ENCODE measurements at regions not wholly inside any gene's neighbourhood (a gene's known extent, or its start where the extent isn't known, plus 50 kb on each side); places are given as distances from the start of the nearest gene placed in this dataset.
A peak's percentile ranks its signal among the peaks of the same experiment; 100 is the strongest.
"Not testable (repeated sequence)": the region's sequence is repeated elsewhere in the genome, so short reads cannot be mapped to it uniquely, and the experiment has no call there.

GRCh38 chr1:238710697-238711096 is 675.7 kb upstream of the CHRM3 start:
- DNase-seq, result no peak

DNA sequence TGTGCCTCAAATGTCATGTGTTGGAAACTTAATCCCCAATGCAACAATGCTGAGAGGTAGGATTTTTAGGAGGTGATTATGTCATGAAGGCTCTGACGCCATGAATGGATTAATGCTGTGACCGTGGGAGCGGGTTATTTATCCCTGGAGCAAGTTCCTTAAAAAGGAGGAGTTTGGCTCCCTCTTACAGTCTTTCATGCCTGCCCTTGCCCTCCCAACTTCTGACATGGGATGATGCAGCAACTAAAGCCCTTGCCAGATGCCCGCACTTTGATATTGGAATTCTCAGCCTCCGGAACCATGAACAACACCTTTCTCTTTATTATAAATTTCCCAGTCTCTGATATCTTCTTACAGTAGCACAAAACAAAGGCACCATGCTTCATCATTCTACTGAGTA is 685.3 kb upstream of the CHRM3 start:
- DNase-seq, result no peak

DNA sequence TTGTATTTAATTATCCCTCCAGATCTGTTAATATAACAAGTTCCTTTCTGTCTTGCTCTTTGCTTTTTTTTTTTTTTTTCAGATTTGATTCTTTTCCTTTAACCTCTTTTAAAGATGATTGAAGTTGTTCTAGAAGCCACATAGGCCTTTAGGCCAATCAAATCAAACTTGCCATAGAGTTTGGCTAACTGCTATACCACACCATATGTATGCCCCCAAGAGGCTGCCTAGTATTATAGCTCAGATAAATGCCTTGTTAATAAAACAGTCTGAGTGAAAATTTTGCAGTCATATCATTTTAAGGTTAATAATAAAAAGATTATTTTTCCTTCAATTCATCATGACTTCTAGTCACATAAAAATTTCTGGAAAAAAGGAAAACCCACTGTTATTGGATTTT is 696.0 kb upstream of the CHRM3 start:
- DNase-seq, result no peak

DNA sequence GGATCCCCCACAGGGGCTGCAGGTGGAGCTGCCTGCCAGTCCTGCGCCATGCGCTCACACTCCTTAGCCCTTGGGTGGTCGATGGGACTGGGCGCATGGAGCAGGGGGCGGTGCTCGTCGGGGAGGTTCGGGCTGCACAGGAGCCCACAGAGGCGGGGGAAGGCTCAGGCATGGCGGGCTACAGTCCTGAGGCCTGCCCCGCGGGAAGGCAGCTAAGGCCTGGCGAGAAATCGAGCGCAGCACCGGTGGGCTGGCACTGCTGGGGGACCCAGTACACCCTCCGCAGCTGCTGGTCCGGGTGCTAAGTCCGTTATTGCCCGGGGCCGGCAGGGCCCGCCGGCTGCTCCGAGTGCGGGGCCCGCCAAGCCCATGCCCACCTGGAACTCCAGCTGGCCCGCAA is 701.8 kb upstream of the CHRM3 start:
- not testable (repeated sequence) for DNase-seq

- DNase-seq, result no peak
Observed at GRCh38 chr1:238681451-238681850, 704.9 kb upstream of the CHRM3 start.

- no peak for DNase-seq
Observed at GRCh38 chr1:238681021-238681420, 705.3 kb upstream of the CHRM3 start.

- no peak for DNase-seq
Observed at GRCh38 chr1:238677567-238677966, 708.8 kb upstream of the CHRM3 start.

DNA sequence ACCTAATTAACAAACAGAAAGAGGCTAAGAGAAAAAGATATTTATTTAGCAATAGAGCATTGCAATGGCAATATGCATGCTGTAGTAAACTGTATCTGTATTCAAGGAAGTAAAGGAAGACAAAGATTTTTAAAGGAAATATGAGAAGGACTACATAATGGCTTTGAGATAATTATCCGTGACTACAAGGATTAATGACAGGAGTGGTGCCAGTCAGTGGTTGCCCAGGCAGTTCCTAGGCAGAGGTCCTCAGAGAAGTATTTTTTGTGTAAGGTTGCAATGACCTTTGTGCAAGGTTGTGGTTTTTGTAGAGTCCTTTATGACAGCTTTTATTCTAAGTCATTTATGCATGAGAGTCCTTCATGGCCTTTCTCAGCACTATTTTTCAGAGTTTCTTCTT is 711.1 kb upstream of the CHRM3 start:
- DNase-seq, result no peak

- no peak for DNase-seq
Observed at GRCh38 chr1:238674316-238674715, 712.1 kb upstream of the CHRM3 start.

DNA sequence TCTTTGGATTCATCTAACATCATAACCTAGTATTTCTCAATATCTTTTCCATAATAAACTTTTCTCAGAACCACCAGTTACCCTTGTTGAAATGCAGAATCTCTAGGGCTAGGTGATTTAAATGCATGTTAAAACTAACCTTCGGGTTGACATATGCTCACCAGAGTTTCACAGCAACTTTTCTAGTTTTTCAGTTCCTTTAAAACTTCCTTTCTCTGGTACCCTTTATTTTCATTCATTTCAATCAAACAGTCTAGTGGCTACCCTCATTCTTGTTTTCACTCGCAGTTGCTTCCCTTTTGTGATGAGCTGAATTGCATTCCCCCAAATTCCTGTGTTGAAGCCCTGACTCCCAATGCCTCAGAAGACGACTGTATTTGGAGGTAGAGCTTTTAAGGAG is 712.8 kb upstream of the CHRM3 start:
- no peak for DNase-seq

DNA sequence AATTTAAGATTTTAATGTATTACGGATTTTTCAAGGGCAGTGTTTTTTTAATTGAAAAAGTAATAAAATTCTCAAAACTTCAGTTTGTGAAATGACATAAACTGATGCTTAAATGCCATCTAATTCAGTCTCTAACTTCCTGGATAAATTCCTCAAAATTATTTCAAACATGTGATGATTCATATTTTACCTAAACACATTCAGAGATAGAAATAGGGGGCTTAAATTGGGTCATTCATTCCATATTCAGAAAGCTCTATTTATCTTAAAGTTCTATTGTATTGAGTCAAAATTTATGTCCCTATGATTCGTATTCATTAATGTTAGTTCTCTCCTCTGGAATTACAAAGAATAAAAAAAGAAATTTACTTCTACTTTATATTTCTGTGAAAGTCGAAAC is 713.6 kb upstream of the CHRM3 start:
- DNase-seq, result no peak

GRCh38 chr1:238672262-238672661 is 714.1 kb upstream of the CHRM3 start:
- DNase-seq, result no peak

- no peak for DNase-seq
Observed at GRCh38 chr1:238664139-238664538, 722.2 kb upstream of the CHRM3 start.

- DNase-seq, result no peak
Observed at GRCh38 chr1:238660849-238661248, 725.5 kb upstream of the CHRM3 start.

DNA sequence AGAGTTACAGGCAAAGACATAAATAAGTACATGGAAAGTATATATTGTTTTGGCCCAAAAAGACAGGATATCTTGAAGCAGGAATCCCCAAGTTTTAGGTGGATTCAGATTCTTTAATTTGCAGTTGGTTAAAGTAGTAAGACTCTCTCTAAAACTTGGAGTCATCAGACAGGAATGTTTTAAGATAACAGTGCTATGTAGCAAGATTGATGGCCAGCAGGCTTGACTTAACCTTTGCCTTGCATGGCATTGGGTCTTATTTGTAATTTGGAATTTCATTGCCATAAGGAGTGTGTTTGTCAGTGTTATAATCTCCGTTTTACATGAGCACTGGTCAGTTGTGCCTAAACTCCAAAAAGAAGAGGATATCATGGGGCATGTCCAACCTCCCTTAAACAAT is 727.6 kb upstream of the CHRM3 start:
- no peak for DNase-seq

GRCh38 chr1:238653693-238654321 is 732.6 kb upstream of the CHRM3 start:
- DNase-seq, result no peak

GRCh38 chr1:238652346-238652968 is 733.9 kb upstream of the CHRM3 start:
- DNase-seq, result no peak

DNA sequence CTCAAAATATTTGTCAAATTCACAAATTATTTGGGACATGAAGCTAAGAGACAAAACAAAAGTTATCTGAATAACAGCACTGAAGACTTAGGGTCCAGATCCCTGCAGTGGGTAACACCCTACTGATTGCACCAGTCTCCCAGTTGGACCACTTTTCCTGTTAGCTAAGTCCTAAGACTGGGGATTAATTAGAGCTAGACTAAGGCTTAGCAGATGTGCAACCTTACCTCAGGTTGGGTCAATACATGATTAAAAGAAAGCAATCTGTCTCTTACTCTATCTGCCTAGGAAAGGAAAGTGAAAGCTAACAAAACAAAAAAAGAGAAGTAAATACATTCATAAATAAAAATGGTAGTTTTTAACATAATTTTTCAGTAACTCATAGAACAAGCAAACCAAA is 737.2 kb upstream of the CHRM3 start:
- no peak for DNase-seq

DNA sequence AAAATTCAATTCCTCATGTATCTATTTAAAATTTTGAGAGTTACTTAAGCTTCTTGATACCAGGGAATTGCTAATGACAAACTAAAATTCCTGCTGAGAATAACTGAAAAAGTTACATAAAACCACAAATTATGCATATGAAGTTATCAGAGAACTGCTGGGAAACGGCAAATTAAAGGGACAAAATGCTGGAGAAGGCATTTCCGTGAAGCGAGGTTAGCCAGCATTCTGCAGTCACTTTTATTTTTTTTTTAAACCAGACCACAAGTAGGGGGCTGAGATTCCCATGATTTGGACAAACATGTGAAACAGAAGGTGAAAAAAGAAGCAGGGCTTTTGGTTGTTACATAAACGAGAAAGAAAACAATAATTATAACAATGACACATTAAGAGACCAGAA is 737.6 kb upstream of the CHRM3 start:
- DNase-seq, result no peak

DNA sequence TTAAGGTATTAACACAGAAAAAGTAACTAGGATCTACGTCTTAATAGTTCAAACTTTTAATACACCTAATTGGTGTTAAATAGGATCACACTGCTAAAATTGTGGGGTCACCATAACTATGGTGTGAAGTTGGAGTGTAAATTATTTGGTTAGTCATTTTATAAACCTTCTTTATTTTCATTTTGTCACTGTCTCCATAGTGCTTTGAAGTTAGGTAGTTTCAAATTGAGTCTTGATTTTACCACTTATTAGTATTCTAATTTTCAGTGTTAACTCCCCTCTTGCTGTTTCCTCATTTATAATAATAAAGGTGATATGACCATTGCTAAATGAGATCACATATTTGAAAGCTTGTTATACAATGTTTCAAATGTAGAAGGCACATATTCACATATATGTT is 738.1 kb upstream of the CHRM3 start:
- DNase-seq, result no peak

DNA sequence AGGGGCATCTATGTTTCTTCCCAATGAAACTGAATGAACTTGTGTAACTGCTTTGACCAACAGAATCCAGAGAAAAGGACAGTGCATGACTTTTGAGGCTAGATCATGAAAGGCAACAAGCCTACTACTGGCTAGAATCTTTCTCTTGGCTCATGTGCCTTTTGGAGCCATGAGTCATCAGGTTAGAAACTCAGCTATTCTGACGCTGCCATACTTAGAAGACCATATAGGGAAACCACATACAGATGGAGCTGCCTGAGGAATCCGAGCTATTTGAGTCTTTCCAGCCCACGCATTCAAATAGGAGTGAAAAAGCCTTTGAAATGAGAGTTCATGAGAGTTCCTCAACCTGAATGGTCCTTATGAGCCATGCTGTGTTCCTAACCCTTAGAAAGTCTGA is 738.5 kb upstream of the CHRM3 start:
- DNase-seq, result peak; percentile 40

- no peak for DNase-seq
Observed at GRCh38 chr1:238642231-238642630, 744.1 kb upstream of the CHRM3 start.

GRCh38 chr1:238639861-238640260 is 746.5 kb upstream of the CHRM3 start:
- DNase-seq, result no peak

GRCh38 chr1:238628110-238628509 is 737.4 kb upstream of the ZP4 start:
- DNase-seq, result no peak

DNA sequence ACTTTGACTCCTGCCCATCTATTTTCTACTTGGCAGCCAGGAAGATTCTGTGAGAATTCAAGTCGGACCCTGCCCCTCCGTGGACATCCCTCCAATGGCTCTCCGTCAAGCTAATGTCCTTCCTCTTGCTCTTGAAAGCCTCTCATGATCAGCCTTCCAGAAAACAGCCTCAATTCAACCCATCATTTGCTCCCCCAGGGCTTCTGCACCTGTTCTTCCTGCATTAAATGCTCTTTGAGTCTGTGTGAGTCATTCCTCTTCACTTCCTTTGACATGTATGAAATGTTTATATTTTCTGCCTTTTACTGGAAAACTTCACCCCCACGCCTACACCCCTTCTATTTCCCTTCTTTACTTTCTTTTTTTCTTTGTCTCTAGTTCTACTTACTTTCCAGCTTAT is 734.1 kb upstream of the ZP4 start:
- DNase-seq, result no peak

Measured in T1000 (cell line).